ENCODE measurements at regions not wholly inside any gene's neighbourhood (a gene's known extent, or its start where the extent isn't known, plus 50 kb on each side); places are given as distances from the start of the nearest gene placed in this dataset.

- no peak for TF ChIP-seq ZFX (IDR thresholded peaks at IDR 0.05; ENCODE audit: borderline replicate concordance)
- no peak for TF ChIP-seq CTCF (IDR thresholded peaks at IDR 0.05)
- H3K27ac ChIP-seq = no peak overlapping the region
Measured at GRCh38 chr5:68817632-68818031, 276.2 kb upstream of the SLC30A5 start.

- H3K27ac ChIP-seq = no peak overlapping the region
- TF ChIP-seq CTCF (IDR thresholded peaks at IDR 0.05) = no peak
Measured at GRCh38 chr5:68818057-68818695, 275.6 kb upstream of the SLC30A5 start.

- no peak for TF ChIP-seq CTCF (IDR thresholded peaks at IDR 0.05)
- no peak overlapping the region for H3K27ac ChIP-seq
Measured at GRCh38 chr5:68818870-68819269, 274.9 kb upstream of the SLC30A5 start.

- no peak overlapping the region for H3K27ac ChIP-seq
- TF ChIP-seq CTCF (IDR thresholded peaks at IDR 0.05) = no peak
- no peak for TF ChIP-seq ZFX (IDR thresholded peaks at IDR 0.05; ENCODE audit: borderline replicate concordance)
Measured at GRCh38 chr5:68821056-68821455, 272.8 kb upstream of the SLC30A5 start.

GRCh38 chr5:68822796-68823195 lies 271.0 kb upstream of the SLC30A5 start:
- TF ChIP-seq CTCF (IDR thresholded peaks at IDR 0.05) (no peak), ZFX (IDR thresholded peaks at IDR 0.05; ENCODE audit: borderline replicate concordance) (no peak)

GRCh38 chr5:68823301-68823700 lies 270.5 kb upstream of the SLC30A5 start:
- no peak for TF ChIP-seq CTCF (IDR thresholded peaks at IDR 0.05)
- TF ChIP-seq ZFX (IDR thresholded peaks at IDR 0.05; ENCODE audit: borderline replicate concordance) = no peak

More at GRCh38 chr5:68822796-68823195, 271.0 kb upstream of the SLC30A5 start:
- no peak overlapping the region for H3K27ac ChIP-seq

GRCh38 chr5:68830377-68830898 lies 263.4 kb upstream of the SLC30A5 start:
- TF ChIP-seq CTCF (IDR thresholded peaks at IDR 0.05) = no peak
- no peak overlapping the region for H3K27ac ChIP-seq

More at GRCh38 chr5:68823301-68823700, 270.5 kb upstream of the SLC30A5 start:
- no peak overlapping the region for H3K27ac ChIP-seq
